Stimulated activated naive CD8-positive, alpha-beta T cell treated with anti-CD3 and anti-CD28 coated beads, Interleukin-15, Interleukin-2, amounts not matched to agents 100 U/mL and 50 U/mL, for 24 hours (primary cell): ENCODE measurements at regions not wholly inside any gene's neighbourhood (a gene's known extent, or its start where the extent isn't known, plus 50 kb on each side); places are given as distances from the start of the nearest gene placed in this dataset.
A peak's percentile ranks its signal among the peaks of the same experiment; 100 is the strongest.
"Not testable (repeated sequence)": the region's sequence is repeated elsewhere in the genome, so short reads cannot be mapped to it uniquely, and the experiment has no call there.

Experiments used
- ATAC-seq: fragments of 150-1000 bp; cut with Tn5 transposase; one replicate; pipeline ENCODE4 v1.10.0; 2021
- DNase-seq: peaks from one replicate; pipeline ENCODE4 v3.0.0; 2021

- not testable (repeated sequence) for ATAC-seq, DNase-seq
Measured at GRCh38 chr9:67708109-67708508, 150.6 kb upstream of the ANKRD20A1 start.

GRCh38 chr9:67711429-67711828, 147.3 kb upstream of the ANKRD20A1 start:
- ATAC-seq, DNase-seq: not testable (repeated sequence)

- ATAC-seq, DNase-seq: not testable (repeated sequence)
Measured at GRCh38 chr9:67711931-67712330, 146.8 kb upstream of the ANKRD20A1 start.

GRCh38 chr9:67712956-67713355, 145.8 kb upstream of the ANKRD20A1 start:
- ATAC-seq, DNase-seq: not testable (repeated sequence)

- DNase-seq = peak; percentile 26
- ATAC-seq = not testable (repeated sequence)
Measured at GRCh38 chr9:67717830-67718388, 140.8 kb upstream of the ANKRD20A1 start.

GRCh38 chr9:67720491-67720890, 138.2 kb upstream of the ANKRD20A1 start:
- ATAC-seq, DNase-seq: not testable (repeated sequence)

- DNase-seq = not testable (repeated sequence)
- peak; percentile 80 for ATAC-seq
Measured at GRCh38 chr9:67722460-67723090, 136.2 kb upstream of the ANKRD20A1 start.

- DNase-seq (peak; percentile 12), ATAC-seq (peak; percentile 41)
Measured at GRCh38 chr9:67723185-67723584, 135.5 kb upstream of the ANKRD20A1 start.

- ATAC-seq = not testable (repeated sequence)
- peak; percentile 58 for DNase-seq
Measured at GRCh38 chr9:67724885-67725284, 133.8 kb upstream of the ANKRD20A1 start.

GRCh38 chr9:67726213-67726988, 132.3 kb upstream of the ANKRD20A1 start:
- not testable (repeated sequence) for ATAC-seq
- peak; percentile 2 for DNase-seq

GRCh38 chr9:67763133-67763532, 95.6 kb upstream of the ANKRD20A1 start:
- not testable (repeated sequence) for ATAC-seq, DNase-seq

GRCh38 chr9:67771807-67772206, 86.9 kb upstream of the ANKRD20A1 start:
- DNase-seq, ATAC-seq: not testable (repeated sequence)

GRCh38 chr9:67800170-67800569, 58.6 kb upstream of the ANKRD20A1 start:
- not testable (repeated sequence) for DNase-seq

More at GRCh38 chr9:67800170-67800569, 58.6 kb upstream of the ANKRD20A1 start:
- not testable (repeated sequence) for ATAC-seq
